OCI-LY1 (cell line): ENCODE measurements at regions not wholly inside any gene's neighbourhood (a gene's known extent, or its start where the extent isn't known, plus 50 kb on each side); places are given as distances from the start of the nearest gene placed in this dataset.
"Not testable (repeated sequence)": the region's sequence is repeated elsewhere in the genome, so short reads cannot be mapped to it uniquely, and the experiment has no call there.

Experiments used
- CTCF ChIP-seq: fragments of 200-600 bp; sonication (generic), shearing (Covaris generic); IDR thresholded peaks from 2 replicates; pipeline ENCODE4 v1.5.1; 2017; ENCODE audit warnings: mild to moderate bottlenecking, antibody characterized with exemption, low read length, moderate library complexity, mixed read lengths
- EZH2 ChIP-seq: fragments of 200-600 bp; sonication (generic), shearing (Covaris generic); IDR thresholded peaks from 2 replicates; pipeline ENCODE4 v1.8.0; 2017; ENCODE audit warnings: borderline replicate concordance, mixed run types, mild to moderate bottlenecking, antibody characterized with exemption, low read length, moderate library complexity, mixed read lengths

- TF ChIP-seq CTCF, EZH2: not testable (repeated sequence)
These were observed 385.3 kb downstream of the KIF20B start for GRCh38 chr10:90086606-90087190.
